ENCODE measurements at regions not wholly inside any gene's neighbourhood (a gene's known extent, or its start where the extent isn't known, plus 50 kb on each side); places are given as distances from the start of the nearest gene placed in this dataset.

- TF ChIP-seq ZNF331 (CRISPR knock-in tag; IDR thresholded peaks at IDR 0.05; ENCODE audit: low read depth) = no peak
- TF ChIP-seq CTCF (conservative IDR thresholded peaks at IDR 0.05; ENCODE audit: low read depth in 2 of 2) = no peak
- TF ChIP-seq POLR2AphosphoS5 (IDR thresholded peaks at IDR 0.05; ENCODE audit: low read depth) = no peak
- TF ChIP-seq EZH2phosphoT487 (IDR thresholded peaks at IDR 0.05; ENCODE audit: unreplicated experiment) = no peak
- TF ChIP-seq, protein P1, sequence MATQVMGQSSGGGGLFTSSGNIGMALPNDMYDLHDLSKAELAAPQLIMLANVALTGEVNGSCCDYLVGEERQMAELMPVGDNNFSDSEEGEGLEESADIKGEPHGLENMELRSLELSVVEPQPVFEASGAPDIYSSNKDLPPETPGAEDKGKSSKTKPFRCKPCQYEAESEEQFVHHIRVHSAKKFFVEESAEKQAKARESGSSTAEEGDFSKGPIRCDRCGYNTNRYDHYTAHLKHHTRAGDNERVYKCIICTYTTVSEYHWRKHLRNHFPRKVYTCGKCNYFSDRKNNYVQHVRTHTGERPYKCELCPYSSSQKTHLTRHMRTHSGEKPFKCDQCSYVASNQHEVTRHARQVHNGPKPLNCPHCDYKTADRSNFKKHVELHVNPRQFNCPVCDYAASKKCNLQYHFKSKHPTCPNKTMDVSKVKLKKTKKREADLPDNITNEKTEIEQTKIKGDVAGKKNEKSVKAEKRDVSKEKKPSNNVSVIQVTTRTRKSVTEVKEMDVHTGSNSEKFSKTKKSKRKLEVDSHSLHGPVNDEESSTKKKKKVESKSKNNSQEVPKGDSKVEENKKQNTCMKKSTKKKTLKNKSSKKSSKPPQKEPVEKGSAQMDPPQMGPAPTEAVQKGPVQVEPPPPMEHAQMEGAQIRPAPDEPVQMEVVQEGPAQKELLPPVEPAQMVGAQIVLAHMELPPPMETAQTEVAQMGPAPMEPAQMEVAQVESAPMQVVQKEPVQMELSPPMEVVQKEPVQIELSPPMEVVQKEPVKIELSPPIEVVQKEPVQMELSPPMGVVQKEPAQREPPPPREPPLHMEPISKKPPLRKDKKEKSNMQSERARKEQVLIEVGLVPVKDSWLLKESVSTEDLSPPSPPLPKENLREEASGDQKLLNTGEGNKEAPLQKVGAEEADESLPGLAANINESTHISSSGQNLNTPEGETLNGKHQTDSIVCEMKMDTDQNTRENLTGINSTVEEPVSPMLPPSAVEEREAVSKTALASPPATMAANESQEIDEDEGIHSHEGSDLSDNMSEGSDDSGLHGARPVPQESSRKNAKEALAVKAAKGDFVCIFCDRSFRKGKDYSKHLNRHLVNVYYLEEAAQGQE (IDR thresholded peaks at IDR 0.05; ENCODE audit: unreplicated experiment) = no peak
- no peak for TF ChIP-seq STAT1 (IDR thresholded peaks at IDR 0.05; ENCODE audit: unreplicated experiment)
- no peak for TF ChIP-seq NANOG (IDR thresholded peaks at IDR 0.05; ENCODE audit: borderline replicate concordance)
- TF ChIP-seq, protein P2, sequence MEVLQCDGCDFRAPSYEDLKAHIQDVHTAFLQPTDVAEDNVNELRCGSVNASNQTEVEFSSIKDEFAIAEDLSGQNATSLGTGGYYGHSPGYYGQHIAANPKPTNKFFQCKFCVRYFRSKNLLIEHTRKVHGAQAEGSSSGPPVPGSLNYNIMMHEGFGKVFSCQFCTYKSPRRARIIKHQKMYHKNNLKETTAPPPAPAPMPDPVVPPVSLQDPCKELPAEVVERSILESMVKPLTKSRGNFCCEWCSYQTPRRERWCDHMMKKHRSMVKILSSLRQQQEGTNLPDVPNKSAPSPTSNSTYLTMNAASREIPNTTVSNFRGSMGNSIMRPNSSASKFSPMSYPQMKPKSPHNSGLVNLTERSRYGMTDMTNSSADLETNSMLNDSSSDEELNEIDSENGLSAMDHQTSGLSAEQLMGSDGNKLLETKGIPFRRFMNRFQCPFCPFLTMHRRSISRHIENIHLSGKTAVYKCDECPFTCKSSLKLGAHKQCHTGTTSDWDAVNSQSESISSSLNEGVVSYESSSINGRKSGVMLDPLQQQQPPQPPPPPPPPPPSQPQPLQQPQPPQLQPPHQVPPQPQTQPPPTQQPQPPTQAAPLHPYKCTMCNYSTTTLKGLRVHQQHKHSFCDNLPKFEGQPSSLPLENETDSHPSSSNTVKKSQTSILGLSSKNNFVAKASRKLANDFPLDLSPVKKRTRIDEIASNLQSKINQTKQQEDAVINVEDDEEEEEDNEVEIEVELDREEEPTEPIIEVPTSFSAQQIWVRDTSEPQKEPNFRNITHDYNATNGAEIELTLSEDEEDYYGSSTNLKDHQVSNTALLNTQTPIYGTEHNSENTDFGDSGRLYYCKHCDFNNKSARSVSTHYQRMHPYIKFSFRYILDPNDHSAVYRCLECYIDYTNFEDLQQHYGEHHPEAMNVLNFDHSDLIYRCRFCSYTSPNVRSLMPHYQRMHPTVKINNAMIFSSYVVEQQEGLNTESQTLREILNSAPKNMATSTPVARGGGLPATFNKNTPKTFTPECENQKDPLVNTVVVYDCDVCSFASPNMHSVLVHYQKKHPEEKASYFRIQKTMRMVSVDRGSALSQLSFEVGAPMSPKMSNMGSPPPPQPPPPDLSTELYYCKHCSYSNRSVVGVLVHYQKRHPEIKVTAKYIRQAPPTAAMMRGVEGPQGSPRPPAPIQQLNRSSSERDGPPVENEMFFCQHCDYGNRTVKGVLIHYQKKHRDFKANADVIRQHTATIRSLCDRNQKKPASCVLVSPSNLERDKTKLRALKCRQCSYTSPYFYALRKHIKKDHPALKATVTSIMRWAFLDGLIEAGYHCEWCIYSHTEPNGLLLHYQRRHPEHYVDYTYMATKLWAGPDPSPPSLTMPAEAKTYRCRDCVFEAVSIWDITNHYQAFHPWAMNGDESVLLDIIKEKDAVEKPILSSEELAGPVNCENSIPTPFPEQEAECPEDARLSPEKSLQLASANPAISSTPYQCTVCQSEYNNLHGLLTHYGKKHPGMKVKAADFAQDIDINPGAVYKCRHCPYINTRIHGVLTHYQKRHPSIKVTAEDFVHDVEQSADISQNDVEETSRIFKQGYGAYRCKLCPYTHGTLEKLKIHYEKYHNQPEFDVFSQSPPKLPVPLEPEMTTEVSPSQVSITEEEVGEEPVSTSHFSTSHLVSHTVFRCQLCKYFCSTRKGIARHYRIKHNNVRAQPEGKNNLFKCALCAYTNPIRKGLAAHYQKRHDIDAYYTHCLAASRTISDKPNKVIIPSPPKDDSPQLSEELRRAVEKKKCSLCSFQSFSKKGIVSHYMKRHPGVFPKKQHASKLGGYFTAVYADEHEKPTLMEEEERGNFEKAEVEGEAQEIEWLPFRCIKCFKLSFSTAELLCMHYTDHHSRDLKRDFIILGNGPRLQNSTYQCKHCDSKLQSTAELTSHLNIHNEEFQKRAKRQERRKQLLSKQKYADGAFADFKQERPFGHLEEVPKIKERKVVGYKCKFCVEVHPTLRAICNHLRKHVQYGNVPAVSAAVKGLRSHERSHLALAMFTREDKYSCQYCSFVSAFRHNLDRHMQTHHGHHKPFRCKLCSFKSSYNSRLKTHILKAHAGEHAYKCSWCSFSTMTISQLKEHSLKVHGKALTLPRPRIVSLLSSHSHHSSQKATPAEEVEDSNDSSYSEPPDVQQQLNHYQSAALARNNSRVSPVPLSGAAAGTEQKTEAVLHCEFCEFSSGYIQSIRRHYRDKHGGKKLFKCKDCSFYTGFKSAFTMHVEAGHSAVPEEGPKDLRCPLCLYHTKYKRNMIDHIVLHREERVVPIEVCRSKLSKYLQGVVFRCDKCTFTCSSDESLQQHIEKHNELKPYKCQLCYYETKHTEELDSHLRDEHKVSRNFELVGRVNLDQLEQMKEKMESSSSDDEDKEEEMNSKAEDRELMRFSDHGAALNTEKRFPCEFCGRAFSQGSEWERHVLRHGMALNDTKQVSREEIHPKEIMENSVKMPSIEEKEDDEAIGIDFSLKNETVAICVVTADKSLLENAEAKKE (CRISPR knock-in tag; IDR thresholded peaks at IDR 0.05) = no peak
- TF ChIP-seq EZH2 (IDR thresholded peaks at IDR 0.05; ENCODE audit: low read depth, unreplicated experiment) = no peak
- TF ChIP-seq ZNF114 (CRISPR knock-in tag; IDR thresholded peaks at IDR 0.05) = no peak
- TF ChIP-seq ETS1 (IDR thresholded peaks at IDR 0.05) = no peak
- no peak for TF ChIP-seq JUNB (IDR thresholded peaks at IDR 0.05; ENCODE audit: unreplicated experiment)
- no peak for TF ChIP-seq CREB1 (CRISPR knock-in tag; IDR thresholded peaks at IDR 0.05; ENCODE audit: low read depth)
- H3K4me1 Mint-ChIP-seq = no peaks in the 10 kb centered on the region
- Histone ChIP-seq H3K4me1 (ENCODE audit: insufficient read depth) (no peaks in the 10 kb centered on the region), H3K4me2 (no peak overlapping the region), H3F3A (replicated peaks; ENCODE audit: low read depth) (no peaks in the 10 kb centered on the region), H3K27ac (ENCODE audit: low read depth) (no peak overlapping the region), H3K27me3 (ENCODE audit: insufficient read depth) (no peaks in the 10 kb centered on the region), H4K20me1 (replicated peaks; ENCODE audit: insufficient read depth) (no peaks in the 10 kb centered on the region), H2AFZ (no peak overlapping the region), H3K4me3 (no peak overlapping the region), H3K9me2 (ENCODE audit: insufficient read depth) (0 out of 2 replicates have a peak, but pooled peaks cover 7% of the 10 kb centered on the region), H3K79me2 (replicated peaks; ENCODE audit: insufficient read depth) (no peaks in the 10 kb centered on the region), H3K36me3 (ENCODE audit: insufficient read depth) (no peaks in the 10 kb centered on the region)
- no peak overlapping the region for H3K4me3 Mint-ChIP-seq
- H3K27me3 Mint-ChIP-seq (ENCODE audit: insufficient read depth, low read depth, poor library complexity) = peaks cover 2% of the 10 kb centered on the region
- peaks cover 3% of the 10 kb centered on the region; the same call in 2 of the 3 replicates for H3K9me3 Mint-ChIP-seq
- ATAC-seq (no peak), DNase-seq (ENCODE audit: low spot score) (no peak)
- H3K27ac Mint-ChIP-seq = no peak overlapping the region
- H3K36me3 Mint-ChIP-seq (ENCODE audit: low read depth) = peaks cover 4% of the 10 kb centered on the region; the same call in 1 of the 3 replicates
Measured at GRCh38 chr6:145116591-145117178, 618.6 kb downstream of the EPM2A start.

Measured in GM23338 (cell line).